Fibroblast of villous mesenchyme (primary cell): ENCODE measurements at regions not wholly inside any gene's neighbourhood (a gene's known extent, or its start where the extent isn't known, plus 50 kb on each side); places are given as distances from the start of the nearest gene placed in this dataset.

ENCODE experiments used
- DNase-seq: peaks from one replicate; pipeline ENCODE4 v3.0.0-alpha.2; 2010; ENCODE audit warnings: low read depth
- H3K4me3 ChIP-seq: 2 replicates; pipeline ENCODE4 v1.5.1; 2011; ENCODE audit warnings: low read depth, mild to moderate bottlenecking, low read length
- CTCF ChIP-seq: IDR thresholded peaks from 2 replicates; pipeline ENCODE4 v1.5.1; 2012; ENCODE audit warnings: low read depth, mild to moderate bottlenecking, low read length; ENCODE audit not compliant: insufficient read depth

- H3K4me3 ChIP-seq, result no peak overlapping the region
- no peak for DNase-seq
- no peak for TF ChIP-seq CTCF
These were observed 1394.3 kb downstream of the TBC1D22A start for GRCh38 chr22:48156603-48157355.

- H3K4me3 ChIP-seq, result no peak overlapping the region
- TF ChIP-seq CTCF, result no peak
- no peak for DNase-seq
These were observed 1393.0 kb downstream of the TBC1D22A start for GRCh38 chr22:48155446-48155845.

GRCh38 chr22:48154943-48155240 is 1392.4 kb downstream of the TBC1D22A start:
- no peak for DNase-seq
- no peak for TF ChIP-seq CTCF

GRCh38 chr22:48154169-48154942 is 1391.9 kb downstream of the TBC1D22A start:
- H3K4me3 ChIP-seq, result no peak overlapping the region
- no peak for TF ChIP-seq CTCF
- DNase-seq, result no peak

More at GRCh38 chr22:48154943-48155240, 1392.4 kb downstream of the TBC1D22A start:
- no peak overlapping the region for H3K4me3 ChIP-seq

- H3K4me3 ChIP-seq, result no peak overlapping the region
- no peak for TF ChIP-seq CTCF
- no peak for DNase-seq
These were observed 1391.3 kb downstream of the TBC1D22A start for GRCh38 chr22:48153726-48154125.

GRCh38 chr22:48152916-48153315 is 1390.5 kb downstream of the TBC1D22A start:
- no peak for TF ChIP-seq CTCF
- DNase-seq, result no peak

More at GRCh38 chr22:48152916-48153315, 1390.5 kb downstream of the TBC1D22A start:
- H3K4me3 ChIP-seq, result no peak overlapping the region
